ENCODE measurements at regions not wholly inside any gene's neighbourhood (a gene's known extent, or its start where the extent isn't known, plus 50 kb on each side); places are given as distances from the start of the nearest gene placed in this dataset.

DNA sequence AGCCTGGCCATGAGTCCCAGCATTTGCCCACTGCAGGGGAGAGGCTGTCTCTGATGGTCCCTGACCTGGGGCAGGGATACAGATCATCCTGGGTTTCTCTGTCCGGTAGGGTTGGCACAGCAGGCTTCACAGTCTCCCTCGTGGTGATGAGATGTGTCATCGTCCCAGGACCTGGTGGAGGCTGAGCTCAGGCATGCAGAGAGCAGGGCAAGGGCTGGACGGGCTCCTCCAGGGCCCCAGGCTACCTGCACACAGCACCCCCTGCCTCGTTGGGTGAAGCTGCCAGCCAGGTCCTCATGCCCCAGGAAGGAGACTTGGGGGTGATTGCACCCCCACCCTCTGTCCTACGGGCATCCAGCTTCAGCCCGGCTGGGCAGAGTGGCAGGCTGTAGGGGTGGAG, 155.8 kb upstream of the GSE1 start:
- DNase-seq (ENCODE audit: low spot score) = no peak

DNA sequence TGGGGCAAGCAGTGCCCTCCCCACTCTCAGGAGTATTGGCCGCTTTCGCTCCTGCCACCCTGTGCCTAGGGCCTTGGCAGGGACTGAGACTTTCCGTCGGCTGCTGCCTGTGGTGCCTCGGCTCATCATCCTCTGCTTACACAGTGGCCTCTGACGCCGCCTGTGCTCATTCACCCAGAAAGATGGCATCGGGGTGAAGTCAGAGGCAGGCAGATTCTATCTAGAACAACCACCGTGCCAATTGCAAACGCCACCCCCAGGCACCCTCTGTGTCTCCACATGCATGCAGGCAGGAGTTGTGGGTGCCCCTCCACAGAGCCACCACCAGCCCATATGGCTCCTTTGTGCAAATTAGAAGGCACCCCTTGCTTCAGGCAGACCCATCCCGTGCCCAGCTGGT, 154.2 kb upstream of the GSE1 start:
- no peak for DNase-seq (ENCODE audit: low spot score)

DNA sequence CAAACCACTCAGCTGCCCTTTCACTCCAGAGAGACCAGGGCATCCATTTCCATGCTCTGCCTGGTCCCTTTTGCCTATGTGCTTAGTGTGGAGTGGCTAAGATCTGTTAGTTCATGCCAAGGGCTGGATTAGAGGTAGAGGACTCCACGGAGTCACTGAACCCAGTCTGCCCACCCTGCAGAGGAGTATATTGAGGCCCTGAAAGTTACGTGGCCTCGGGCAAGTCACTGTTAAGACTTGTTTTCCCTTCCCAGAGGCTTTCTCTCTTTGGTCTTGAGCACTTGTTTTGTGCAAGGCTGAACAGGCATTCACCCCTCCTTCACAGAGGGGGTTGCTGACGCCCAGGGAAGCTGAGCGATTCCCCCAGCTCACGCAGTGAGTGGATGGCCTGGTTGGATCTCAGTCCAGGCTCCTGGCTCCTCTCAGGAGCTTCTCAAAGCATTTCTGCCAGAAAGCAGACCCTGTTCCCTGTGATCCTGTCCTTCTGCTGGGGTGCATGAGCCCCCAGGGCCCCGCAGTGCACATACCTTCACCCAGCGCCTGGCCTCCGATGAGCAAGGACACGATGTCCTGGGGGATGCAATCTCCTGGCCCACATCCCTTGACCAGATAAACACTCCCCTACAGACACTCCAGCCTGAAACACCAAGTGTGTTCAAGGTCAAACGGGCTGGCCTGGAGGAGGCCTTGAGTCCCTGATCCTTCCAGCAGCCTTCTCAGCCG, 153.4 kb upstream of the GSE1 start:
- DNase-seq (ENCODE audit: low spot score) = no peak

DNA sequence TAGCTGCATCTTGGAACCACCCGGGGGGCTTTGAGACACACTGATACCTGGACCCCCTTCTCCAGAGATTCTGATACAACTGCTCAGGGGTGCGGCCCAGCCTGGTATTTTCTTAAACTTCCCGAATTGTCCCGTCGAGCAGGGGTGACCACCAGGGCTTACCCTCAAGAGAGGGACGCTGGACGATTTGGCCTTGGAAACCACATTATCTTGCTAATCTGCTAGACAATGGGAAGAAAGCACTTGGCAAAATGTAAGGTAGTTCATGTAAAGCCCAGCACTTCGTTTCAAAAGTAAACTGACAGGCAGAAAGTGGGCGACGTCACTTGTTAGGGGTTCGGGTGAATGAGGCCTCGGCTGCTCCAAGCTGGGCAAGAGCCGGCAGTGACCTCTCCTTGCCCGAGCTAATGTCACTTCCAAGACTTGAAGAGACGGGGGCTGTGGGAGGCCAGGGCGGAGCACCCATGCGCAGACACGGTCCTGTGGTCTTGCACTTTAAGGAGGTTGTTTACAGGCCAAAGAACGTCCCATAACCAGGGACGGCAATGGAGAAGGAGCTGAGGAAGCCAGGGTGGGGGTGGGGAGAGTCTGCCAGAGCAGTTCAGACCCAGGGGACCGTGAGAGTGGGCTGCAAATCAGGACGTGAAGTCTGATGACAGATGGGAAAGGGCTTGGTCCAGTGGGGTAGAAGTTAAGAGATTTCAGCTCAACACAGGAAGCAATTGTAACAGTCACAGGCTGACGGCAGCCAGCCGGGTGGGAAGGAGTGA, 152.7 kb upstream of the GSE1 start:
- DNase-seq (ENCODE audit: low spot score) = no peak

DNA sequence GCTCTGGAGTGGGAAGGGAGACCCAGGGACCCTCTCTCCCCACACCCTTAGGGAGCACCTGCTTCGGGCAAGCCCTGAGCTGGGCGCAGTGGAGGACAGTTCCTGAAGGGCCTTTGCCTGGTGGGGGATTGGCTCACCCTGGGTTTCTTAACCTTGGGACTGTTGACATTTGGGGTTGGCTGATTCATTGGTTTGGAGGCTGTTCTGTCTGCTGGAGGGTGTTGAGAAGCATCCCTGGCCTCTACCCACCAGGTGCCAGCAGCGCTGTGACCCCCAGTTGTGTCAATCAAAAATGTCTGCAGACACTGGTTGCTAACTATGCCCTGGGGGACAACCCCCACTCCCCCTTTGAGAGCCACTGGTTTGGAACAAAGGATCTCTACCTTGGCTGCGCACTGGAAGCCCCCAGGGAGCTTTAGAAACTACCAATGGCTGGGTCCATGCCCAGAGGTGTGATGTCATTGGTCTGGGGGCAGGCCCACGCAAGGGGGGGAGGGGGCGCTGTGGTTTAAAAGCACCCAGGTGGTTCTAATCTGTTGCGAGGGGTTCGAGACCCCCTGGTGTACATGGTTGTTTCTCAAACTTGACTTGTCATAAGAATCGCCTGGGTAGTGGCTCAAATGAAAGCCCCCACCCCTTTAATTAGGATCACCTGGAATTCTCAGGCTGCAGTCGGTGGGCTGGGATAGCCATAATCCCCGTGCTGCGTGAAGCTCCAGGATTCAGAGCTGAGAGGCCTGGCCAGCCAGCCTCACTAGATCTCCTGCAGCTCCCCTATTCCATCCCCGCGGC, 151.9 kb upstream of the GSE1 start:
- no peak for DNase-seq (ENCODE audit: low spot score)

DNA sequence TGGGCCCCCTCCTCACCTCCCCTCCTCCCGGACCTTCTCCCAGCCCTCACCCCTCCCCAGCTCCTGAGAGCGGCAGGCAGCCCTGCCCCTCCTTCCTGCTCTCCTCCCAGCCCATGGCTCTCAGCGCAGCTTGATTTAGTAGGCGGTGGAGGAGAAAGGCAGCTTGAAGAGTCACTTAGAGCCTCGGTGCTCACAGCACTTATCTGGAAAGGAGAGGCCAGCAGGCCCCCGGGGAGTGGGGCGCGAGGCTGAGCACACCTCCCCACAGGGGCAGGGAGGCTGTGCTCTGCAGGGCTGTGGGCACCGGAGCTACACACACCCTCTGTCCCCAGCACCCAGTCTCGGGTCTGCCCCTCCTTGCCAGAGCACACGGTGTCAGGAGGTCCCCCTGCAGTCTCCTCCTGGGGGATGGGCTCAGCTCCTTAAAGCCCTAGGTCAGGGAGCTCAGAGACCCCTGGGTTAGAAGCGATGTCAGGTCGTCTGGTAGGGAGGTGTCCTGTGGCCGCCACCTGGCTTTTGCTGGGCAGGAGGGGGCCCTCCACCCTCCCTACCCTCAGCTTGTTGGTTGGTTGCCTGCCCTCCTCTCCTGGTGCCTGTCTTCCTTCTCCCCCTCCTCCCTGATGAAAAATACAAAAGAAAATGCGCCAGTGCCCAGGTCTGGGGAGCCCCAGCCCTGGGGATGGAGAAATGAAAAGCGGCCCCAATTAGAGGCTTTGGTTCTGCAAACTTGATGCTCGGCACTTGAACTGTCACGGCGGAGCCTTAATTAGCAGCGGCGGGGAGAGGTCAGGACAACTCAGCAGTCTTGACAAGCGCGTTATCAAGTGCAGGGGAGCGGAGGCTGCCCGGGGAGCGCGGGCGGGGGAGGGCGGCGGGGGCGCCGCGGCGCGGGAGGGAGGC, 151.1 kb upstream of the GSE1 start:
- DNase-seq (ENCODE audit: low spot score) = no peak

DNA sequence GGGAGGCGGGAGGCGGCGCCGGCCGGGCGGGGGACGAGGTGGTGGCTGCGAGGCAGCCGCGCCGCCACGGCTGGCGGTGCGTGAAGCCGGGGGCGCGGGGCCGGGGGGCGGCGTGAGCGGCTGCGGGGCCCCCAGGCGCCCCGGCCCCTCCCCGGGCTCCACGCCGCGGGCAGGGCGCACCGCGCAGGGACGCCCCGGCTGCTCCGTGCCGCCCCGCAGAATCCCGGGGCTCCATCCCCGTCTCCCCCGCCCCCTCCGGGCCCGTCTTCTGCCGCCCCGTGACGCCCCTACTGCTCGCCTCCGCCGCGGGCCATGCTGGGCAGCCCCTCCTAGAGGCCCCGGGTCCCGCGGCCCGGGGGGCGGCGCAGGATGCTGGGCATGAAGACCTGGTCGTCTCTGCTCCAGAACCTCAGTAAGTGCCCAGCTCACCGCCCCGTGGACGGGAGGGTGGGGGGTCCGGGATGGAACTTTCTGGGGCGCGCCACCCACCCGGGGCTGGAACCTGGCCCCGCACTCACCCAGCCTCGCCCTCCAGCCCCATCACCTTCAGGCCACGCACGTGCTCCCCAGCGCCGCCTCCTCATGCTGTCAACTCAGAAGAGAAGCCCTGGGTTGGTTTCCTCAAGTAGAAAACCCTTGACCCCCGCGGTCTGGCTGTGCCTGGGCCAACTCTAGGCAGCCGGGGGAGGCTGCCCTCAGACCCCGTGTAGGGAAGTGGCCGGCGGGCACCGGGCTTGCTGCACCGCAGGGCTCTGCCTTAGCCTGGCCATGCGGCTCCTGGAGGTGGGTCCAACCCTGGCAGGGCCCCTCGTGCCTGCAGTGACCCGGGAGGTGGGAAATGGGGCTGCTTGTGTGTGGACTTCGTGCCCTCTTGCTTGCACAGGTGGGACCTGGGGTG, 150.2 kb upstream of the GSE1 start:
- DNase-seq (ENCODE audit: low spot score) = no peak

DNA sequence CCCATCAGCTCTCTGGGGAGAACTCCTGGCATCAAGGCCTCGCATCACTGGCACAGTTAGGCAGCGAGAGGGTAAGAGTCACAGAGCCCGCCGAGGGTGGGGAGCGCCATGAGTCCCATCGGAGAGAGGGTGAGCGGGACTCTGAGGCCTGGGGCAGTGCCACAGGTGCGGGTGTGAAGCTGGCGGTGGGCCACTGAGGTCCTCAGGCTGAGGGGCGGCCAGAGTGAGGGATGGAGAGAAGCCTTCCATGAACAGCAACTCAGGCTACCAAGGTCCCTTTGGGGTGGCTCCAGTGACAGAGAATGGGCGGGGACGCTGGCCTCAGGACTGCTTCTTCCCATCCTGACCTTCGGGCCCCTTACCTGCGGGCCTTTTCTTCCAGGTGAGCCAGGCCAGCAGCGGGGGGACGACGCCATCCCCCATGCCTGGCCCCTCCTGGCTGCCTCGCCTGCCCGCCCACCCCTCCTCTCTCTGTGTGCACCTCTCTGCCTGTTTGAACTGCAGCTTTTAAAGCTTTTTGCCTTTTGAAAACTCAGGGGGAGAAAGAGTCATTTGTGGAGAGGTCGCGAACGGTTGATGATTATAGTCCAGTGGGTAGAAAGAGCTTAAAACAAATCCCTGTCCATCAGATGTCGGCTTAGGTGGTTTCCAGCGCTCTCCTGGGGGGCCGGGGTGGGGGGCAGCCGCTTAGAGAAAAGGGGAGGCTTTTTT, 149.3 kb upstream of the GSE1 start:
- no peak for DNase-seq (ENCODE audit: low spot score)

DNA sequence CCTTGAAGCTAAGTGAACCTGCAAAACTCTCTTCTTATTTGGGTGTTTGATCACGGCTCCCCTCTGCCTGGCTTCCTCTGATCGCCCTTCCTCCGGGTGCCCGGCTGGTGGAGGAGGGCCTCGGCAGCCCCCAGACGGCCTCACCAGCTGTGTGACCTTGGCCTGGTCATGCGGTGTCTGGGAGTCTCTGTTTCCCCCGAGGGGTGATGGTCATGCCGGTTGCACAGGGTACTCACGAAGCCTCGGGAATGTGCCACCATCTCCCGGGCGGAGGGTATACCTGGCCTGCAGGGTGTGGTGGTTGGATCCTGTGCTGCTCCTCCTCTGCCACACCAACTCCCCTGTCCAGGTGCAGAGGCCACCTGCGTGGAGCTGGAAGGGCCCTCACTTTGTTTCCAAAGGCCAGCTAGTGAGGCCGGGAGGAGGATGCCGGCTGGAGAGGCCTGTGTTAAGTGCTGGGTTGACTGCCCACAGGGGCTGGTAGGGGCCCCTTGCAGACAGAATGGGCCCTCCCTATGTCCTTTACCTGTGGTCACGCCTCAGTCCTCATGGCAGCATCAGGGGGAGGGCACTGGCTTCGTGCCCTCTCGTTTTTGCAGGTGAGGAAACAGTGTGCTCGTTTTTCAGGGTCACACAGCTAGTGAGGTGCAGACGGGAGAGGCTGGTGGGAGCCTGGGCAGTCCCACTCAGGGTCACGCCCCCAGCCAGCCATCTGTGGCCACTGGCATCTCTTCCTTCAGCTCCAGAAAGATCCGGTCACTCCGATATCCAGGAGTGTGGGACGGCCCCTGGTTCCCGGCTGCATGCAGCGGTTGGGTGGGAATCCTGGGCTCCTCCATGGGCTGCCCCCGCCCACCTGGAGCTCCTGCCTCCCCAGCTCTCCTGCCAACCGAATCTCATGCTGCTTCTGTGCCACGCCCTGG, 148.5 kb upstream of the GSE1 start:
- DNase-seq (ENCODE audit: low spot score) = no peak

DNA sequence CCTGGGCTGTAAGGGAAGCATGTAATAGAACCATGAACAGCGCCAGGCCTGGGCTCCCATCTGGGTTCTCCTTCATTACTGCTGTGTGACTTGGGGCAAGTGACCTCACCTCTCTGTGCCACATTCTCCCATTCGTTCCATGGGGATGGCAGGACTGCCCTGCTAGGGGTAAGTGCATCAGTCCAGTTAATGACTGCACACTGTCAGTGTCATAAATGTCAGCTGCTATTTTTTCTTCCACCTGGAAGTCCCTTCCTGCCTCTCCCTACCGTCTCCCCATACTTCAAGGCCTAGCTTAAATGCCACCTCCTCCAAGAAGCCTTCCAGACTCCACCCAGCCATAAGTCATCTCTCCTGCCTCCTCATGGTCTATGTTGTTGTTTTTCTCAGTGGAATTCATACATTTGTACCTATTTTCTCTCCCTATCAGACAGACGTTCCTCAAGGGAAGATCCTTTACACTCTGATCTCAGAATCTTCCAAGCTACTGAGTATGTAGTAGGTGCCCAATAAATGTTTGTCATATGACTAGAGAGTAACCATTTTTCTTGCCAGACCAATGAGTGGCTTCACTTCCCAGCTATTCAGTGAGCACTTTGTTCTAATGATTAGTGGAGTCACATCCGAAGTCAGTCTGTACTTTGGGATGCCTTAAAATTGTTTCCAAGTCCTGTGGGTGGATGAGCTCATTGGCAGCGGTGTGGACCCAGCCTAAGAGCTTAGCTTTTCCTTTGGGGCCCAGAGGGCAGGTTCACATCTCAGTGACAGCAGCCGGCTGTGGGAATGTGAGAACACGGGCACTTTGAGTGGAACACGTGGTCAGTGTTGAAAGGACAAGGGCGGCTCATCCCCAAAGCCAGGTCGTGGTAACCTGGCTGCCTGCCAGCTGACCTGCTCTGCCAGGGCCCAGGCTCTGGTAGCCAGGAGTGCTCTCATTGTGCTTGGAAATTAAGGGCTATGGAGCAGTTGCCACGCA, 147.5 kb upstream of the GSE1 start:
- DNase-seq (ENCODE audit: low spot score) = no peak

DNA sequence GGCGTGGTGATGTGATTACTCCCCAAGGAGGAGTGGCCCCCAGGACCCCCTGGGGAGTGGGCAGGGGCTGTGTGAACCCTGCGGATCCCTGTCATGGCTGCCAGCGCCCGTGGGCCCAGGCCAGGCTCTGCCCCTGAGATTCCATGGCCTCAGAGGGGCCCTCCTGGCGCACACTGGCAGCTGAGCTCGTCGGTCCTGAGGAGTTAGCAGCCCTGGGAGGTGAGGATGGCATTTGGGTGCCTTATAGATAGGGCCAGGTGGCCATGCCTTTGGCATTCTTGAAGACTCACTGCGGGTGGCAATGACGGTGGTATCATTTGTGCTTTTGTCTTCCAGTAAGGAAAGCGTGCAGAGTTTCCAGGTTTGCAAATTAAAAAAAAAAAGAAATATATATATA, 146.8 kb upstream of the GSE1 start:
- DNase-seq (ENCODE audit: low spot score) = no peak

DNA sequence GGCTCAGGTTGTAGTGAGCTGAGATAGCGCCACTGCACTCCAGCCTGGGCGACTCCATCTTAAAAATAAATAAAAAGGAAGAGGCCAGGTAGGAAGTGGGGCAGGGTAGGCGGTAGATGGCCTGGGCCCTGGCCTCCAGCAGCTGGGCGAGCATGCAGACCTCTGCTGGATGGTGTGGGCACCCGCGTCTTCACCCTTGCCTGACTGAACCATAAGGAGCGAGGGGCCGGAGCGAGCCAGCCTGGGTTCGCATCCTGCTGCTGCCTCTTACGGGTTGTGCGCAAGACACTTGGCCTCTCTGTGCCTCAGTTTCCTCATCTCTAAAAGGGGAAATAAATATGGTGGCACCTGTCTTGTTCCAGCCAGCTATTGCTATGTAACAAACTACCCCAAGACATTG, 146.1 kb upstream of the GSE1 start:
- DNase-seq (ENCODE audit: low spot score) = no peak

DNA sequence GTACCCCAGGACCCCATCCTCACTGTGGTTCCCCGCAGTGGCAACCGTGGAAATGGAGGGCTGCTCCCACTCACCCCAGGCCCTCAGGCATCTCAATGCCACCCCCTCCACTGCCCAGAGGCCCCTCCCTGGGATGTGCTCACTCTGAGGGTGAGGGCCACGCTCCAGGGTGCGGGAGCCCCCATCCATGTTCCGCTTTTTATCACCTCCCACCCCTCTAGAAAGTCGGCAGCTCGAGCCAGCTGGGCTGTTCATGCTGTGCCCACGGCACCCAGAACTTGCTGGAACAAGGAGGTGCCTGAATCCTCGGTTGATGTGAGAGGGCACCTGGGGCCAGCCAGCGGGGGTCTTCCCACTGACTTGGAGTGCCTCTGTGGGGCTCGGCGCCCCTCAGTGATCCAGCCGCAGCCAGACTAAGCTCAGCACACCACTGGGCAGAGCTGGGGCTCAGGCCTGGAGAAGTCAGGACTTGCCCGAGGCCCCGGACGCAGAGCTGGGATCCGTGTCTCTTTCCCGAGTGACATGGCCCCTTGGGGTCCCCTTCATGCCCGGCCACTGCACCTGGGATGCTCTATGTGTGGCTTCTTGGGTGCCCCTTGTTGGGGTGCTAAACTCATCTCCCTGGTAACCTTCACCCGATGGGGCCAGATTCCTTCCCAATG, 143.1 kb upstream of the GSE1 start:
- DNase-seq (ENCODE audit: low spot score) = no peak

DNA sequence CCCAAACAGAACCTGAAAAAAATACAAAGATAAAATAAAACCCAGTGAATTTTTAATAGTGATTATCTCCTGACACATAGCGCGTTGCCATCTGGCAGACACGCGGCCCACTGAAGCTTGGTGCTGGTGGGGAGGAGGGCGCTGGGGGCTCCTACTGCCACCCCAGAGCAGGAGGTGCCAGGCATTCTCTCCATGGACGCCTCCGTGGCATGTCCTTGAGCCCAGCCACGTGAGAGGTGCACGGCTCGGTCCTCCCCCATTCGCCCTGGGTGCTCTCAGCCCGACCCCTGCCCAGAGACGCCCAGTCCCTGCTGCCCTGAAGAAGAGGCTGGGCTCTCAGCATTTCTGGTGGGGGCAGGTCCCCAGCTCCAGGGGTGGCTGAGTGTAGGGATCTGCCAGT, 142.2 kb upstream of the GSE1 start:
- DNase-seq (ENCODE audit: low spot score) = no peak

DNA sequence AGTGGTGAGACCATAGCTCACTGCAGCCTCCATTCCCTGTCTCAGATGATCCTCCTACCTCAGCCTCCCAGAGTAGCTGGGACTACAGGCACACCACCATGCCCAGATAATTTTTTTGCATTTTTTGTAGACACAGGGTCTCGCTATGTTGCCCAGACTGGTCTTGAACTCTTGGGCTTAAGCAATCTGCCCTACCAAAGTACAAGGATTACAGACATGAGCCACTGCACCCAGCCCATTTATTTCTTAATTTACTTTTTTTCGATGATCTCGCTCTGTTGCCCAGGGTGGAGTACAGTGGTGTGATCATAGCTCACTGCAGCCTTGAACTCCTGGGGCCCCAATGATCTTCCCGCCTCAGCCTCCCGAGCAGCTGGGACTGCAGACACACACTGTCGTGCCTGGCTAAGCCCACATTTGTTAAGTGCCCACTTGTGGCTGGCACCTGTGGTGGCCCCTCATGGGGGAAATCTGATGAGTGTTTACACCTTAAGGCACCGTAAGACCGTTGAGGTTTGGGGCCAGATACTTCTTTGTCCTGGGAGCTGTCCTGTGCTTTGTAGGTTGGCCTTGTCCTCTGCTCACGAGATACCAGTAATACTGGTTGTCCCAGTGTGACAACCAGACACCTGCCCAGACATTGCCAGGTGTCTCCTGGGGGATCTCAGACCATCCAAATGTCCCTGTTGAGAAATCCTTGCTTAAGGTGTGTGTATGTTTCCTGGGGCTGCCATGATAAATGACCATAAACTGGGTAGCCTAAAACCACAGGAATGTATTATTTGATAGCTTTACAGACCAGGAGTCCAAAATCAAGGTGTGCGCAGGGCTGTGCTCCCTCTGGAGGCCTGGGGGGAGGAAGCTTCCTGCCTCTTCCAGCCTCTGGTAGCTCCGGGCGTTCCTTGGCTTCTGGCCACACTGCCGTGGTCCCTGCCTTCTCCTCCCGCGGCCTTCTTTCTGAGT, 141.4 kb upstream of the GSE1 start:
- DNase-seq (ENCODE audit: low spot score) = no peak

DNA sequence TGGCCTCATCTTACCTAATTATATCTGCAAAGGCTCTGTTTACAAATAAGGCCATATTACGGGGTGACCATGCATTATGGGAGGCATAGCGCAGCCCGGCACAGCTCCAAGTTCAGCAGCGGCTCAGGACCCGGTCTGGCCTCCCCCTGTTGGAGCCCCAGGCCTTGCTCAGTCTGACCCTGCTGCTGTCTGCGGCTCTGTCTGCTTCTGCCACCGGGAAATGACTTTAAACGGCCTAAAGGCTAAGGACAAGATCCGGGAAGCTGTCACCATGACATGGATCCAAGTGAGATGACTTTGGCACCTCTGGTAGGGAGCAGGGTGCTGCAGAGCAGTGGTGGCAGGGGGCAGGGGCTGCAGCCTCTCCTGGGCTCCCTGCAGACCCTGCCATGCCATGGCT, 140.6 kb upstream of the GSE1 start:
- DNase-seq (ENCODE audit: low spot score) = no peak
